ENCODE measurements at regions not wholly inside any gene's neighbourhood (a gene's known extent, or its start where the extent isn't known, plus 50 kb on each side); places are given as distances from the start of the nearest gene placed in this dataset.

GRCh38 chr12:60223242-60223641, 627.4 kb downstream of the SLC16A7 start:
- TF ChIP-seq CTCF (conservative IDR thresholded peaks at IDR 0.05; ENCODE audit: low read length) (no peak), EZH2phosphoT487 (IDR thresholded peaks at IDR 0.05; ENCODE audit: borderline replicate concordance, low read depth, low read length) (no peak)

All from OCI-LY7 (cell line).